PFSK-1 (cell line): ENCODE measurements at regions not wholly inside any gene's neighbourhood (a gene's known extent, or its start where the extent isn't known, plus 50 kb on each side); places are given as distances from the start of the nearest gene placed in this dataset.

ENCODE experiments used
- FOXP2 ChIP-seq: optimal IDR thresholded peaks from 2 replicates; pipeline ENCODE3; 2011; ENCODE audit warnings: borderline replicate concordance, control low read depth, inconsistent platforms; ENCODE audit not compliant: insufficient read depth; ENCODE audit errors: extremely low read length, extremely low read depth
- POLR2AphosphoS5 ChIP-seq: IDR thresholded peaks from 2 replicates; pipeline ENCODE4 v1.6.1; 2012; ENCODE audit warnings: low read depth, mild to moderate bottlenecking, control low read depth, low read length, moderate library complexity
- REST ChIP-seq, 2 experiments: IDR thresholded peaks; 2 replicates each; pipeline versions ENCODE4 v1.6.1 to v1.8.0; 2011 to 2012; ENCODE audit warnings: low read depth in 2 of 2, low read length in 2 of 2, control low read depth in 1 of 2, inconsistent platforms in 1 of 2, mild to moderate bottlenecking in 1 of 2, moderate library complexity in 1 of 2; ENCODE audit not compliant: insufficient read depth in 1 of 2
- SIN3A ChIP-seq: IDR thresholded peaks from 2 replicates; pipeline ENCODE4 v1.6.1; 2012; ENCODE audit warnings: mild to moderate bottlenecking, low read length, moderate library complexity, borderline replicate concordance; ENCODE audit not compliant: insufficient read depth
- TAF1 ChIP-seq: IDR thresholded peaks from 2 replicates; pipeline ENCODE4 v1.6.1; 2012; ENCODE audit warnings: low read length, control low read depth, borderline replicate concordance; ENCODE audit not compliant: insufficient read depth

GRCh38 chr11:122597511-122597910, 58.0 kb upstream of the UBASH3B start:
- TF ChIP-seq FOXP2: no peak
- no peak for TF ChIP-seq SIN3A
- no peak for TF ChIP-seq REST (IDR thresholded peaks at IDR 0.05; ENCODE audit: insufficient read depth in 1 of 2, low read depth in 2 of 2, low read length in 2 of 2)
- no peak for TF ChIP-seq POLR2AphosphoS5
- TF ChIP-seq TAF1: no peak

GRCh38 chr11:122594986-122595645, 60.4 kb upstream of the UBASH3B start:
- TF ChIP-seq SIN3A (no peak), FOXP2 (no peak), TAF1 (no peak), REST (IDR thresholded peaks at IDR 0.05; ENCODE audit: insufficient read depth in 1 of 2, low read depth in 2 of 2, low read length in 2 of 2) (no peak), POLR2AphosphoS5 (no peak)

GRCh38 chr11:122593473-122594420, 61.8 kb upstream of the UBASH3B start:
- TF ChIP-seq TAF1: no peak
- TF ChIP-seq FOXP2: no peak
- no peak for TF ChIP-seq SIN3A
- TF ChIP-seq POLR2AphosphoS5: no peak
- TF ChIP-seq REST (IDR thresholded peaks at IDR 0.05; ENCODE audit: insufficient read depth in 1 of 2, low read depth in 2 of 2, low read length in 2 of 2): no peak

DNA sequence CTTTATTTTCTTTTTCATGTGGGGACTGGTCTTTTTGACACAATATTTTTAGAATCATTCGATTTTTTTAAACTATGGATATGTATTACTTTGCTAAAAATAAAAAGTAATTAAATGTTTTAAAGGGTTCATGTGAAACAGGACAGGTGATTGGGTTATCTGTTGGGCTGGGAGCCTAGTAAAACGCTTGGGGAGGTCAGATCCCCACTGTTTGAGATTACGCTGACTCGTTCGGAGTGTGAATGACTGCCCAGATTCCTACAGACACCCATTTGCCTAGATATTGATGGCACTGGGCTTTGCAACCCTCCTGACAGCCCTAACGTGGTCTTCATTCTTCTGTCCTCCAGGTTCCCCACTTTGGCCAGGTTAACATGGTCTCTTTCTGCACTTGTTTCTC, 62.9 kb upstream of the UBASH3B start:
- TF ChIP-seq POLR2AphosphoS5 (no peak), TAF1 (no peak), FOXP2 (no peak), SIN3A (no peak), REST (IDR thresholded peaks at IDR 0.05; ENCODE audit: insufficient read depth in 1 of 2, low read depth in 2 of 2, low read length in 2 of 2) (no peak)
